ENCODE measurements at regions not wholly inside any gene's neighbourhood (a gene's known extent, or its start where the extent isn't known, plus 50 kb on each side); places are given as distances from the start of the nearest gene placed in this dataset.

DNA sequence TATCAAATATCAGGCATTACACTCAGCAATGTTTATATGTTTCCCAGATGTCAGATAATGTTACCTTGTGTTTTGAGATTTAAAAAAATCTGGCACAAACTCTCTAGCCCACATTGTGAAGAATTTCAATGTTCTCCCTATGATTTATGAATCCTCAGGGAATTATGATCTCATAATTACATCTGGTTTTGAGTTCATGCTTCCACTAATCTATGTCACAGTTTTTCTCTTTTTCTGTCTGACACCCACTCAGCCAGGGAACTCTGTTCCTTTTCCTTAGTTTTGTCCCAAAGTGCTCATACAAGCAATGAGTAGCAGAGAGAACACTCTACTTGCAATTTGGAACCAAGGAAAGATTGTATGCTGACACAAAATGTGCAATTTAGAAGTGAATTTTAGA lies 212.1 kb upstream of the POF1B start:
- no peak for DNase-seq (ENCODE audit: extremely low spot score)
- POLR2A ChIA-PET, result no interaction called here
- TF ChIP-seq L3MBTL2 (conservative IDR thresholded peaks at IDR 0.05) (no peak), TARDBP (IDR thresholded peaks at IDR 0.05) (no peak), LEF1 (IDR thresholded peaks at IDR 0.05; ENCODE audit: borderline replicate concordance) (no peak), ARNT (IDR thresholded peaks at IDR 0.05) (no peak), CTBP1 (IDR thresholded peaks at IDR 0.05; ENCODE audit: borderline replicate concordance) (no peak), SP1 (IDR thresholded peaks at IDR 0.05) (no peak), ELF4 (IDR thresholded peaks at IDR 0.05) (no peak), BHLHE40 (IDR thresholded peaks at IDR 0.05; ENCODE audit: borderline replicate concordance) (no peak), ZNF384 (IDR thresholded peaks at IDR 0.05) (no peak), SUZ12 (IDR thresholded peaks at IDR 0.05) (no peak)
- TF ChIP-seq, protein P1, sequence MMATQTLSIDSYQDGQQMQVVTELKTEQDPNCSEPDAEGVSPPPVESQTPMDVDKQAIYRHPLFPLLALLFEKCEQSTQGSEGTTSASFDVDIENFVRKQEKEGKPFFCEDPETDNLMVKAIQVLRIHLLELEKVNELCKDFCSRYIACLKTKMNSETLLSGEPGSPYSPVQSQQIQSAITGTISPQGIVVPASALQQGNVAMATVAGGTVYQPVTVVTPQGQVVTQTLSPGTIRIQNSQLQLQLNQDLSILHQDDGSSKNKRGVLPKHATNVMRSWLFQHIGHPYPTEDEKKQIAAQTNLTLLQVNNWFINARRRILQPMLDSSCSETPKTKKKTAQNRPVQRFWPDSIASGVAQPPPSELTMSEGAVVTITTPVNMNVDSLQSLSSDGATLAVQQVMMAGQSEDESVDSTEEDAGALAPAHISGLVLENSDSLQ (IDR thresholded peaks at IDR 0.05), result no peak
- CTCF ChIA-PET, result no interaction called here

DNA sequence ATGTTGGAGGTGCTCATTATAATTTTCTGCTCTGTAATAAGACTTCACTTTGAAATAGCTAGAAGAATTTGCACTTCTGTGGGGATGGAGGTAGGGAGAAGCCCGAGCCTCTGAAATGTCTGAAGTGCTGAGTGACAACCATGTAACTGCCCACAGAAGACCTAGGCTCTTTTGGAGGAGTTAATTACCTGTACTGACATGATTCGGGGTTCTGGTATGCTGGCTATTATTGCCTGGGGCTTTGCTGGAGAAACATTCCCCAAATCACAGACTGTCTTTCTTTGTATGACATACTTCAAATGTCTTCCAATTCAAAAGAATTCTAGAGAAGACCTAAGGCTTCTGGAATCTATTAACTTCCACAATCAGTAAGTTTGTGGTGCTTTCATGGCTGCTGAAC lies 211.2 kb upstream of the POF1B start:
- ChIA-PET POLR2A (no interaction called here), CTCF (no interaction called here)
- DNase-seq (ENCODE audit: extremely low spot score), result no peak
- TF ChIP-seq SUZ12 (IDR thresholded peaks at IDR 0.05) (no peak), HDGF (IDR thresholded peaks at IDR 0.05; ENCODE audit: borderline replicate concordance) (no peak), SP1 (IDR thresholded peaks at IDR 0.05) (no peak), ELF4 (IDR thresholded peaks at IDR 0.05) (no peak)

DNA sequence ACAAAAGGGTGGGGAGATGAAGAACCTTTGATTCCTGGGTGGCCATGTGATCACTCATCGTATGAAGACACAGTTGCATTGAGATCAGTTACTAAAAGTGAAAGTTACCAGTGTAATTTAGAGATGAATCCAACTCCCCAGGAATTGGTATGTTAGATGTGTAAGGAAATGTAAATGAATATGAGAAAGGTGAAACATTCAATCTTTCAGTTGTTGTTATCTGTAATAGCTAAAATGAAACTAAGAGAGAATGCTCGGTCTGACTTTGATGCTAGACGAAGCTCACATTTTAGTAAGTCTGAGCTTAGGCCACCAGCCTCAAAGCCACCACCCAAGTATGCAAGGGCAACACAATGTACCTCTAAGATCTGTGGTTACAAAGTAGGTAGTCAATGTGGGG lies 194.3 kb upstream of the POF1B start:
- no peak for DNase-seq (ENCODE audit: extremely low spot score)
- TF ChIP-seq BHLHE40 (IDR thresholded peaks at IDR 0.05; ENCODE audit: borderline replicate concordance) (no peak), LEF1 (IDR thresholded peaks at IDR 0.05; ENCODE audit: borderline replicate concordance) (no peak), HDGF (IDR thresholded peaks at IDR 0.05; ENCODE audit: borderline replicate concordance) (no peak), FOXA1 (IDR thresholded peaks at IDR 0.05) (no peak), FOXK2 (IDR thresholded peaks at IDR 0.05) (no peak), ELF4 (IDR thresholded peaks at IDR 0.05) (no peak), L3MBTL2 (conservative IDR thresholded peaks at IDR 0.05) (no peak), FOXM1 (IDR thresholded peaks at IDR 0.05; ENCODE audit: borderline replicate concordance) (no peak), TARDBP (IDR thresholded peaks at IDR 0.05) (no peak), NFRKB (IDR thresholded peaks at IDR 0.05) (no peak), ARNT (IDR thresholded peaks at IDR 0.05) (no peak), SP1 (IDR thresholded peaks at IDR 0.05) (no peak), ZNF384 (IDR thresholded peaks at IDR 0.05) (no peak), SUZ12 (IDR thresholded peaks at IDR 0.05) (no peak), CTBP1 (IDR thresholded peaks at IDR 0.05; ENCODE audit: borderline replicate concordance) (no peak)
- TF ChIP-seq, protein P1 (IDR thresholded peaks at IDR 0.05), result no peak
- ChIA-PET POLR2A (no interaction called here), CTCF (no interaction called here)

DNA sequence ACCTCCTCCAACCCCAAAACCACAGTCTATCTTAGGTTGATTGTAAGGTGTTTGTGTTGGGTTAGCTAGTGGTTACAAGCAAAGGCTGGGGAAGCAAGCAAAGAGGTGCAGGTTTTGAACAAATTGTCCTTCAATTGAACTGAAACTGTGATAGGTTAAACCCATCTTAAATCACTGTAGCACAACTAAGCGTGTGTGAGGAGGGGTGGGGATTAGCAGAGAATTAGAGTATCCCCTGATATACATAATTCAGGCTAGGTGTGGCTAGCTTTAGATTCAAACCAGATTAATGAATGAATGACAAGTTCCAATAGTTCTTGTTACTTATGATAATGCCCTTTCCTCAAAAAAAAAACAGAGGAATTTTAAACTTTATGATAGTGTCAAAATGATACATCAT lies 191.0 kb upstream of the POF1B start:
- ChIA-PET CTCF (interaction anchor here (0.5 kb wide), 1 partner anchor 41 kb away, joined by 3 read pairs; no protein-coding TSS in a partner anchor), POLR2A (no interaction called here)
- no peak for TF ChIP-seq FOXM1 (IDR thresholded peaks at IDR 0.05; ENCODE audit: borderline replicate concordance)
- no peak for TF ChIP-seq FOXA1 (IDR thresholded peaks at IDR 0.05)
- TF ChIP-seq FOXK2 (IDR thresholded peaks at IDR 0.05), result no peak
- no peak for TF ChIP-seq BHLHE40 (IDR thresholded peaks at IDR 0.05; ENCODE audit: borderline replicate concordance)
- no peak for TF ChIP-seq NFRKB (IDR thresholded peaks at IDR 0.05)
- TF ChIP-seq, protein P1 (IDR thresholded peaks at IDR 0.05), result no peak
- no peak for TF ChIP-seq ARNT (IDR thresholded peaks at IDR 0.05)
- no peak for TF ChIP-seq CTBP1 (IDR thresholded peaks at IDR 0.05; ENCODE audit: borderline replicate concordance)
- no peak for TF ChIP-seq ELF4 (IDR thresholded peaks at IDR 0.05)
- no peak for TF ChIP-seq L3MBTL2 (conservative IDR thresholded peaks at IDR 0.05)
- TF ChIP-seq SUZ12 (IDR thresholded peaks at IDR 0.05), result no peak
- no peak for TF ChIP-seq ZNF384 (IDR thresholded peaks at IDR 0.05)
- no peak for TF ChIP-seq TARDBP (IDR thresholded peaks at IDR 0.05)
- TF ChIP-seq LEF1 (IDR thresholded peaks at IDR 0.05; ENCODE audit: borderline replicate concordance), result no peak
- no peak for TF ChIP-seq SP1 (IDR thresholded peaks at IDR 0.05)
- no peak for TF ChIP-seq HDGF (IDR thresholded peaks at IDR 0.05; ENCODE audit: borderline replicate concordance)
- no peak for DNase-seq (ENCODE audit: extremely low spot score)

DNA sequence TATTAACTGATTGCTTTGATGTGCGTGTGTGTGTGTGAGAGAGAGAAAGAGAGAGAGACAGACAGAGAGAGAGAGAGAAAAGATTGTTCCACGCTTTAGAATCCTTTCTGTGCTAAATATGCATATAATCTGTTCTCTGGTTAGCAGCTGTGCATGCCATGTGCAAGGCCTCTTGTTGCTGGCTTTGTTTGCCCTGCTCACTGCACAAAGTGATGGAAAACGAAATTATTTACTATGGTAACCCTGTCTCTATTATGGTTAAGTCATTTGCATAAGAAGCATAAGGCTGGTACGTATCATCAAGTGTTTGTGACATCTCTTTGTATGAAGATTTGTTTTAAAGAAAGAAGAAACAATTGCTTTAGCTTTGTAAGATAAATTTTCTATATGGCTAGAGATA lies 190.2 kb upstream of the POF1B start:
- no peak for TF ChIP-seq BHLHE40 (IDR thresholded peaks at IDR 0.05; ENCODE audit: borderline replicate concordance)
- TF ChIP-seq TARDBP (IDR thresholded peaks at IDR 0.05), result no peak
- TF ChIP-seq L3MBTL2 (conservative IDR thresholded peaks at IDR 0.05), result no peak
- TF ChIP-seq FOXA1 (IDR thresholded peaks at IDR 0.05), result no peak
- TF ChIP-seq LEF1 (IDR thresholded peaks at IDR 0.05; ENCODE audit: borderline replicate concordance), result no peak
- TF ChIP-seq, protein P1 (IDR thresholded peaks at IDR 0.05), result no peak
- TF ChIP-seq FOXM1 (IDR thresholded peaks at IDR 0.05; ENCODE audit: borderline replicate concordance), result no peak
- TF ChIP-seq ARNT (IDR thresholded peaks at IDR 0.05), result no peak
- TF ChIP-seq SUZ12 (IDR thresholded peaks at IDR 0.05), result no peak
- no peak for TF ChIP-seq CTBP1 (IDR thresholded peaks at IDR 0.05; ENCODE audit: borderline replicate concordance)
- no peak for TF ChIP-seq ZNF384 (IDR thresholded peaks at IDR 0.05)
- no peak for TF ChIP-seq HDGF (IDR thresholded peaks at IDR 0.05; ENCODE audit: borderline replicate concordance)
- TF ChIP-seq NFRKB (IDR thresholded peaks at IDR 0.05), result no peak
- DNase-seq (ENCODE audit: extremely low spot score), result no peak
- ChIA-PET POLR2A (no interaction called here), CTCF (no interaction called here)

DNA sequence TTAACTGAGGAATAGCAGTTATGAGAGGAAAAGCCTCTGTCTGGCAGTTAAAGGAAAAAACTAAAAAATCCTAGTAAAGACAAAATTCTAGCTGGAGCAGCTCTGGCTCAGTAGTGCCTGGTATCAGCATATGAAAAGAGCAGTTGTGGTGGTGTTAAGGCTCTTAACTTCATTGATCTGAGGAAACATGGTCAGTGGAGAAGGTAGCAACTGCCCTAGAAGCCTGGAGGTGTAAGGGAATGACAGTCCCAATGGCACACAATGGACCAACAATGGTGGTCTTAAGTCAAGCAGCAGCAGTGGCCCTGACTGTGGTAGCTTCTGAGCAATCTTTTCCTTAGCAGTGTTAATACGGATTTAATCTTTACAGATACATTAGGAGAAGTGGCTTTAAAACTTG lies 189.6 kb upstream of the POF1B start:
- no peak for TF ChIP-seq HDGF (IDR thresholded peaks at IDR 0.05; ENCODE audit: borderline replicate concordance)
- no peak for TF ChIP-seq ZNF384 (IDR thresholded peaks at IDR 0.05)
- TF ChIP-seq FOXA1 (IDR thresholded peaks at IDR 0.05), result no peak
- TF ChIP-seq, protein P1 (IDR thresholded peaks at IDR 0.05), result no peak
- TF ChIP-seq L3MBTL2 (conservative IDR thresholded peaks at IDR 0.05), result no peak
- DNase-seq (ENCODE audit: extremely low spot score), result no peak
- ChIA-PET CTCF (no interaction called here), POLR2A (no interaction called here)

Measured in HEK293T (cell line).